WTC11 (cell line): ENCODE measurements at regions not wholly inside any gene's neighbourhood (a gene's known extent, or its start where the extent isn't known, plus 50 kb on each side); places are given as distances from the start of the nearest gene placed in this dataset.

Experiments
- ATAC-seq: fragments of 200-7000 bp; cut with Tn5 transposase; 2 replicates; pipeline ENCODE4 v1.10.0; 2021; ENCODE audit warnings: mild to moderate bottlenecking, moderate library complexity
- CTCF ChIA-PET: fragments of 300-600 bp; sonication (Branson Sonifier 250); formaldehyde crosslinking; loops from one replicate; lab custom pipeline; 2021; ENCODE audit warnings: antibody characterized with exemption; lab: Charles Lee
- POLR2A ChIA-PET: fragments of 350-600 bp; sonication (Branson Sonifier 250); formaldehyde crosslinking; loops from one replicate; lab custom pipeline; 2021; ENCODE audit warnings: antibody characterized with exemption; lab: Charles Lee
- DNase-seq: peaks from one replicate; pipeline ENCODE4 v3.0.0; 2021; ENCODE audit warnings: low spot score
- H3K27ac Mint-ChIP-seq: 2 replicates; pipeline ENCODE4 v1.8.0; 2021; ENCODE audit warnings: mixed read lengths
- H3K27me3 Mint-ChIP-seq: 2 replicates; pipeline ENCODE4 v1.8.0; 2021; ENCODE audit warnings: low read depth, mild to moderate bottlenecking, moderate library complexity, mixed read lengths
- H3K36me3 Mint-ChIP-seq: 2 replicates; pipeline ENCODE4 v1.8.0; 2021; ENCODE audit warnings: mixed read lengths
- H3K4me1 Mint-ChIP-seq: 2 replicates; pipeline ENCODE4 v1.8.0; 2022; ENCODE audit warnings: mixed read lengths
- H3K4me3 Mint-ChIP-seq: 2 replicates; pipeline ENCODE4 v1.8.0; 2021; ENCODE audit warnings: mild to moderate bottlenecking, moderate library complexity, mixed read lengths
- H3K9me3 Mint-ChIP-seq: 2 replicates; pipeline ENCODE4 v1.8.0; 2021; ENCODE audit warnings: mixed read lengths
- ATF1 ChIP-seq: sonication (generic); formaldehyde crosslinking; IDR thresholded peaks from 2 replicates; pipeline ENCODE4 v1.8.1; 2023; ENCODE audit warnings: mild to moderate bottlenecking, moderate library complexity, missing genetic modification reagents
- CREM ChIP-seq: sonication (generic); formaldehyde crosslinking; IDR thresholded peaks from 2 replicates; pipeline ENCODE4 v1.8.1; 2022; ENCODE audit warnings: mild to moderate bottlenecking, missing genetic modification reagents, moderate library complexity
- E2F4 ChIP-seq: sonication (generic); formaldehyde crosslinking; IDR thresholded peaks from 2 replicates; pipeline ENCODE4 v1.8.1; 2022; ENCODE audit warnings: low read depth, mild to moderate bottlenecking, moderate library complexity, missing genetic modification reagents, borderline replicate concordance
- ERG ChIP-seq: fragments of 250-450 bp; sonication (Bioruptor Pico); IDR thresholded peaks from 2 replicates; pipeline ENCODE4 v1.8.0; 2021; ENCODE audit warnings: mild to moderate bottlenecking
- ETV6 ChIP-seq: sonication (generic); formaldehyde crosslinking; IDR thresholded peaks from 2 replicates; pipeline ENCODE4 v1.8.1; 2022; ENCODE audit warnings: mild to moderate bottlenecking, missing genetic modification reagents
- FOXK1 ChIP-seq: sonication (generic); formaldehyde crosslinking; IDR thresholded peaks from 2 replicates; pipeline ENCODE4 v1.8.0; 2022; ENCODE audit warnings: mild to moderate bottlenecking, moderate library complexity, missing genetic modification reagents
- FOXP4 ChIP-seq: sonication (generic); formaldehyde crosslinking; IDR thresholded peaks from 2 replicates; pipeline ENCODE4 v1.8.0; 2022; ENCODE audit warnings: mild to moderate bottlenecking, missing genetic modification reagents
- GRHL2 ChIP-seq: fragments of 250-450 bp; sonication (Bioruptor Pico); IDR thresholded peaks from 2 replicates; pipeline ENCODE4 v1.8.0; 2022; ENCODE audit warnings: mild to moderate bottlenecking, moderate library complexity; ENCODE audit not compliant: insufficient replicate concordance, severe bottlenecking
- JUN ChIP-seq: sonication (generic); formaldehyde crosslinking; IDR thresholded peaks from 2 replicates; pipeline ENCODE4 v1.8.0; 2023; ENCODE audit warnings: mild to moderate bottlenecking, missing genetic modification reagents
- MAX ChIP-seq: sonication (generic); formaldehyde crosslinking; IDR thresholded peaks from 2 replicates; pipeline ENCODE4 v1.8.0; 2022; ENCODE audit warnings: mild to moderate bottlenecking, missing genetic modification reagents
- MLX ChIP-seq: sonication (generic); formaldehyde crosslinking; IDR thresholded peaks from 2 replicates; pipeline ENCODE4 v1.8.1; 2023; ENCODE audit warnings: mild to moderate bottlenecking, missing genetic modification reagents, moderate library complexity
- MXD4 ChIP-seq: fragments of 250-450 bp; sonication (Bioruptor Pico); IDR thresholded peaks from 2 replicates; pipeline ENCODE4 v1.8.0; 2021; ENCODE audit warnings: mild to moderate bottlenecking, moderate library complexity, borderline replicate concordance
- NFATC4 ChIP-seq: fragments of 250-450 bp; sonication (Bioruptor Pico); IDR thresholded peaks from 2 replicates; pipeline ENCODE4 v1.9.0; 2021; ENCODE audit warnings: mild to moderate bottlenecking
- SOX15 ChIP-seq: fragments of 250-450 bp; sonication (Bioruptor Pico); IDR thresholded peaks from 2 replicates; pipeline ENCODE4 v1.9.0; 2021; ENCODE audit warnings: mild to moderate bottlenecking
- TEAD4 ChIP-seq: sonication (generic); formaldehyde crosslinking; IDR thresholded peaks from 2 replicates; pipeline ENCODE4 v1.8.0; 2022; ENCODE audit warnings: mild to moderate bottlenecking, missing genetic modification reagents
- USF1 ChIP-seq: sonication (generic); formaldehyde crosslinking; IDR thresholded peaks from 2 replicates; pipeline ENCODE4 v1.8.0; 2022; ENCODE audit warnings: mild to moderate bottlenecking, missing genetic modification reagents
- ZMAT4 ChIP-seq: fragments of 250-450 bp; sonication (Bioruptor Pico); IDR thresholded peaks from 2 replicates; pipeline ENCODE4 v1.9.0; 2021; ENCODE audit warnings: mild to moderate bottlenecking
- ZNF219 ChIP-seq: sonication (generic); formaldehyde crosslinking; IDR thresholded peaks from 2 replicates; pipeline ENCODE4 v1.8.0; 2023; ENCODE audit warnings: missing genetic modification reagents, mild to moderate bottlenecking, borderline replicate concordance
- ZNF263 ChIP-seq: sonication (generic); formaldehyde crosslinking; IDR thresholded peaks from 2 replicates; pipeline ENCODE4 v1.8.1; 2022; ENCODE audit warnings: low read depth, mild to moderate bottlenecking, moderate library complexity, missing genetic modification reagents
- ZNF396 ChIP-seq: fragments of 250-450 bp; sonication (Bioruptor Pico); IDR thresholded peaks from 2 replicates; pipeline ENCODE4 v1.8.0; 2021; ENCODE audit warnings: mild to moderate bottlenecking, moderate library complexity, borderline replicate concordance
- ZNF671 ChIP-seq: fragments of 250-450 bp; sonication (Bioruptor Pico); IDR thresholded peaks from 2 replicates; pipeline ENCODE4 v1.8.0; 2021; ENCODE audit warnings: mild to moderate bottlenecking
- TF ChIP-seq, protein P1 (sequence below): fragments of 250-450 bp; sonication (Bioruptor Pico); IDR thresholded peaks from 2 replicates; pipeline ENCODE4 v1.9.0; 2021; ENCODE audit warnings: moderate library complexity, mild to moderate bottlenecking, inconsistent platforms, borderline replicate concordance

DNA sequence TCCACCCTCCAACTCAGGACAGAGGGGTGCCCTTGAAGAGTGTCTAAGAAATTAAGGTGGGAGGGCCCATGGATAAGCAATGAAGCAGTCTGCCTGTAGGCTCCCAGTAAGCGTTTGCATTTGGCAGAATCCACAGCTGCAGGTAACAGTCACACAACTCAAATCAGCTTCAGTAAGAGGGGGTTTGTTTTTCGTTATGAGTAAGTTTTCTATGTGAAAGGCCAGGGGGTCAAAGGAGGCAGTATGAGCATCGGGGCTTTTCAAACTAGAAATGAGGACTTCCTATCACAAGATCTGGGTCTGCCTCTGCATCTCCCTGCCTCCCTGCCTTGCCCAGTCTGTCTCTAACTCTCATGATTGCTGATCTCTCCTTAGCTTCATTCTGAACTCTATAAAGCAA lies 128.1 kb upstream of the CCL2 start:
- no peak for DNase-seq

DNA sequence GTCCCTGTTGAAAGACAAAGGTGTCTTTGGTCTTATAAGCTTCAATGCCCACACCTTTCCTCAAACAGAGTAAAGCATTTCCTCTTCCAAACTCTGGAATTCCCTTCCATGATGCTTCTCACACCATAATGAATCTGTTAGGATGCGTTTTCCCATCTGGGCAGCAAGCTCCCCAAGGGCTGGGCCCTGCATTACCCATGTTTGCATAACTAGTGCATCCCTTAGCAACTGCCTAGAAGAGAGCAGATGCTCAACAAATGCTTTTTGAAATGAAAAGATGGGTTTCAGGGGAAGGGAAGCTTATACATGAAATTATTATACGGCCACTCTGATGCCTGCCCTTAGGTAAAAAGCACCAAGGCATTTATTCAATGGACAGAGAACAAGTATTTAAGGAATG lies 124.5 kb upstream of the CCL2 start:
- no peaks in the 10 kb centered on the region for H3K27me3 Mint-ChIP-seq
- ChIA-PET POLR2A (interaction anchor here (0.6 to 1.5 kb wide), 2 partner anchors 12 to 28 kb away, joined by 3 read pairs; no protein-coding TSS in a partner anchor), CTCF (interaction anchor here (0.7 to 2.2 kb wide), 3 partner anchors 16 to 40 kb away, joined by 4 to 13 read pairs (median 9); no protein-coding TSS in a partner anchor)
- no peak for TF ChIP-seq JUN (CRISPR knock-in tag)
- TF ChIP-seq MAX (CRISPR knock-in tag), result no peak
- TF ChIP-seq ZNF219 (CRISPR knock-in tag), result no peak
- TF ChIP-seq ZNF671 (CRISPR knock-in tag), result no peak
- TF ChIP-seq FOXP4, result no peak
- no peak for TF ChIP-seq SOX15
- no peak for TF ChIP-seq CREM
- TF ChIP-seq, all 79 proteins: peak for 0
- Mint-ChIP-seq H3K9me3 (peaks cover 9% of the 10 kb centered on the region), H3K27ac (no peak overlapping the region), H3K4me3 (no peak overlapping the region), H3K36me3 (peaks cover 3% of the 10 kb centered on the region; the same call in 1 of the 2 replicates), H3K4me1 (peaks cover 40% of the 10 kb centered on the region)
- ATAC-seq, result no peak
- no peak for DNase-seq

More for the DNA sequence above, 128.1 kb upstream of the CCL2 start:
- ATAC-seq, result peak; percentile 29; the same call in 1 of the 2 replicates
- ChIA-PET CTCF (interaction anchor here (1.5 to 1.9 kb wide), 4 partner anchors 20 to 44 kb away, joined by 3 to 6 read pairs (median 4); no protein-coding TSS in a partner anchor), POLR2A (no interaction called here)
- no peak for TF ChIP-seq ZNF263
- Mint-ChIP-seq H3K4me1 (peaks cover 18% of the 10 kb centered on the region), H3K36me3 (peaks cover 1% of the 10 kb centered on the region; the same call in 1 of the 2 replicates), H3K9me3 (0 out of 2 replicates have a peak, but pooled peaks cover 1% of the 10 kb centered on the region), H3K4me3 (no peak overlapping the region), H3K27me3 (no peaks in the 10 kb centered on the region), H3K27ac (no peak overlapping the region)

DNA sequence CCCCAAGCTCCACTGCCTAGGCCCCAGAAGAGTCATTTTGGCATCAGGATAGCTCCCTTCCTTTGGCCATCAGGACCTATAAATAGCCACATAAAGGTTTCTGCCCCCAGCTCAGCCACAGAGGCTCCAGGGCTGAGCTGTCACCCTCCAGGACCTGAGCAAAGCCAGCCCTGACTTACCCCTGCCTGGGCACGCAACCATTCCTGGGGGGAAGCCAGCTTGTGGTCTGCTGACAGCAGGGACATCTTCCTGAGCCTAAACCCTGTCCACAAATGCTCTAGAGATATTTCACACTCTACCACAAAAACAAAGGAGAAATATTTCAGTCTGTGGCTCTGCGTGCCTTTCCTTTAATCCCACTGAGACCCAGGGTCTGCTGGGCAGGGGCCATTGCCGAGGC lies 123.7 kb upstream of the CCL2 start:
- DNase-seq, result no peak
- ChIA-PET CTCF (interaction anchor here (0.7 to 2.2 kb wide), 3 partner anchors 15 to 40 kb away, joined by 4 to 13 read pairs (median 9); no protein-coding TSS in a partner anchor), POLR2A (interaction anchor here (1.5 kb wide), 1 partner anchor 12 kb away, joined by 3 read pairs; no protein-coding TSS in a partner anchor)
- peaks cover 48% of the 10 kb centered on the region for H3K4me1 Mint-ChIP-seq
- H3K36me3 Mint-ChIP-seq, result peaks cover 3% of the 10 kb centered on the region; the same call in 1 of the 2 replicates
- TF ChIP-seq, protein P1, sequence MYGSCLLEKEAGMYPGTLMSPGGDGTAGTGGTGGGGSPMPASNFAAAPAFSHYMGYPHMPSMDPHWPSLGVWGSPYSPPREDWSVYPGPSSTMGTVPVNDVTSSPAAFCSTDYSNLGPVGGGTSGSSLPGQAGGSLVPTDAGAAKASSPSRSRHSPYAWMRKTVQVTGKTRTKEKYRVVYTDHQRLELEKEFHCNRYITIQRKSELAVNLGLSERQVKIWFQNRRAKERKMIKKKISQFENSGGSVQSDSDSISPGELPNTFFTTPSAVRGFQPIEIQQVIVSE, result no peak
- no peak for TF ChIP-seq TEAD4 (CRISPR knock-in tag)
- no peak for TF ChIP-seq ZMAT4 (CRISPR knock-in tag)
- no peak for TF ChIP-seq FOXP4
- no peak for TF ChIP-seq ETV6 (CRISPR knock-in tag)
- TF ChIP-seq NFATC4 (CRISPR knock-in tag), result no peak
- TF ChIP-seq USF1 (CRISPR knock-in tag), result no peak
- no peak for TF ChIP-seq ZNF396 (CRISPR knock-in tag)
- no peak for TF ChIP-seq ATF1 (CRISPR knock-in tag)
- TF ChIP-seq MAX (CRISPR knock-in tag), result no peak
- no peak for TF ChIP-seq E2F4 (CRISPR knock-in tag)
- TF ChIP-seq GRHL2 (CRISPR knock-in tag), result no peak
- TF ChIP-seq FOXK1, result no peak
- TF ChIP-seq MLX (CRISPR knock-in tag), result no peak
- no peak for TF ChIP-seq MXD4
- no peak for TF ChIP-seq ERG (CRISPR knock-in tag)
- no peak overlapping the region for H3K27ac Mint-ChIP-seq
- no peak overlapping the region for H3K4me3 Mint-ChIP-seq
- H3K27me3 Mint-ChIP-seq, result no peaks in the 10 kb centered on the region
- no peak for ATAC-seq
- H3K9me3 Mint-ChIP-seq, result peaks cover 9% of the 10 kb centered on the region
